ENCODE measurements at regions not wholly inside any gene's neighbourhood (a gene's known extent, or its start where the extent isn't known, plus 50 kb on each side); places are given as distances from the start of the nearest gene placed in this dataset.

DNA sequence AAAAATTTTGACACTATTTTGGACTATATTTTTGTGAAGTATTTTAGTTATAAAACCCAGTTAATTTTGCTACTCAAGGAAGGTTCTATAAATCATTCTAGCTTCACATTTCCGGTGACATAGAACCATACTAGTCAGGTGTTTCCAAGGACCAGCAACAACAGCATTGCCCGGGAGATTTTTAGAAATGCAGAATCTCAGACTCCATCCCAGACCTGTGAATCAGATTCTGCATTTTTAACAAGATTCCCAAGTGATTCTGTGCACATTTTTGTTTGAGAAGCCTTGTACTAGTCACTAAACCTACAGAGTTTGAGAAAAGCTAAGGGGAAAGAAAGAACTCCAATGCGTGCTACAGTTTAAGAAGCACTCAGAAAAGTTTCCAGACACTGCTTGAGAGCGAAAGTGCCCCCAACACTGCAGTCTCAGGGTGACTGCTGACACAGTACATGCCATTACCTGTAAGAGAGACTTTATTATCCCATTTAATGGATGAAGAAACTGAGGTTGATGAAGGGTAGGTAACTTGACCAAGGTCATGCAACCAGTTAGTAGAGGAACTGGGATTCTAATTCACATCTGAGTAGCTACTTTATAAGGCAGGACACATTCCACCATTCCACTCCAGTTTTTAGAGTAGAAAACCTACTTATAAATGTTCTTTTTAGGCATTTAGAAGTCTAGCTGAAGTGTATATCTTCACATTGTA is 49.7 kb upstream of the USP3 start:
- Histone ChIP-seq H3K4me3 (ENCODE audit: insufficient read depth, low read length) (no peak overlapping the region), H3K27ac (ENCODE audit: low read depth, low read length) (no peak overlapping the region), H3K27me3 (ENCODE audit: insufficient read depth, low read length) (no peaks in the 10 kb centered on the region), H2AFZ (ENCODE audit: low read length) (no peak overlapping the region), H3K79me2 (ENCODE audit: insufficient read depth, low read length) (no peaks in the 10 kb centered on the region), H3K9me3 (ENCODE audit: low read depth, low read length) (no peaks in the 10 kb centered on the region), H4K20me1 (ENCODE audit: insufficient read depth, low read length) (no peaks in the 10 kb centered on the region), H3K4me1 (ENCODE audit: insufficient read depth, low read length) (peaks cover 5% of the 10 kb centered on the region), H3K36me3 (ENCODE audit: insufficient read depth, low read length) (no peaks in the 10 kb centered on the region), H3K4me2 (ENCODE audit: insufficient read depth, low read length) (no peak overlapping the region)
- no peak for TF ChIP-seq CTCF (IDR thresholded peaks at IDR 0.05; ENCODE audit: extremely low read depth, low read depth, low read length)
- DNase-seq (ENCODE audit: insufficient read length, low spot score, missing footprints): no peak
